ENCODE measurements at regions not wholly inside any gene's neighbourhood (a gene's known extent, or its start where the extent isn't known, plus 50 kb on each side); places are given as distances from the start of the nearest gene placed in this dataset.

- Histone ChIP-seq H3K9me2 (ENCODE audit: insufficient read depth, low read length) (no peaks in the 10 kb centered on the region), H3K27ac (ENCODE audit: low read length) (no peak overlapping the region), H3K4me3 (ENCODE audit: low read length) (no peak overlapping the region), H2AFZ (ENCODE audit: low read depth, low read length) (no peak overlapping the region), H3F3A (ENCODE audit: insufficient read depth, low read length, poor library complexity, severe bottlenecking) (no peaks in the 10 kb centered on the region), H3K9me3 (ENCODE audit: low read length) (no peaks in the 10 kb centered on the region), H3K4me2 (ENCODE audit: low read length) (no peak overlapping the region), H3K79me2 (replicated peaks; ENCODE audit: insufficient read depth, low read length) (no peaks in the 10 kb centered on the region), H4K20me1 (ENCODE audit: insufficient read depth) (no peaks in the 10 kb centered on the region), H3K27me3 (ENCODE audit: insufficient read depth, low read depth, low read length) (no peaks in the 10 kb centered on the region), H3K9ac (ENCODE audit: low read length) (no peak overlapping the region), H3K36me3 (ENCODE audit: insufficient read depth, low read length) (no peaks in the 10 kb centered on the region)
- TF ChIP-seq RAD21 (conservative IDR thresholded peaks at IDR 0.05) (no peak), EZH2 (IDR thresholded peaks at IDR 0.05; ENCODE audit: borderline replicate concordance, insufficient read depth, low read length, poor library complexity, severe bottlenecking) (no peak), EP300 (conservative IDR thresholded peaks at IDR 0.05; ENCODE audit: poor library complexity, severe bottlenecking) (no peak), REST (IDR thresholded peaks at IDR 0.05; ENCODE audit: borderline replicate concordance) (no peak), CTCF (IDR thresholded peaks at IDR 0.05; ENCODE audit: poor library complexity, severe bottlenecking) (no peak), POLR2AphosphoS5 (IDR thresholded peaks at IDR 0.05) (no peak), SMC3 (conservative IDR thresholded peaks at IDR 0.05; ENCODE audit: poor library complexity) (no peak), MXI1 (conservative IDR thresholded peaks at IDR 0.05; ENCODE audit: poor library complexity, severe bottlenecking) (no peak), TAF1 (IDR thresholded peaks at IDR 0.05; ENCODE audit: low read depth) (no peak)
Observed at GRCh38 chr14:28280997-28281598, 485.5 kb upstream of the FOXG1 start.

- TF ChIP-seq MXI1 (conservative IDR thresholded peaks at IDR 0.05; ENCODE audit: poor library complexity, severe bottlenecking) (no peak), EZH2 (IDR thresholded peaks at IDR 0.05; ENCODE audit: borderline replicate concordance, insufficient read depth, low read length, poor library complexity, severe bottlenecking) (no peak), SMC3 (conservative IDR thresholded peaks at IDR 0.05; ENCODE audit: poor library complexity) (no peak), RAD21 (conservative IDR thresholded peaks at IDR 0.05) (no peak), POLR2AphosphoS5 (IDR thresholded peaks at IDR 0.05) (no peak), TAF1 (IDR thresholded peaks at IDR 0.05; ENCODE audit: low read depth) (no peak), EP300 (conservative IDR thresholded peaks at IDR 0.05; ENCODE audit: poor library complexity, severe bottlenecking) (no peak), CTCF (IDR thresholded peaks at IDR 0.05; ENCODE audit: poor library complexity, severe bottlenecking) (no peak), REST (IDR thresholded peaks at IDR 0.05; ENCODE audit: borderline replicate concordance) (no peak)
- no peaks in the 10 kb centered on the region for H3F3A ChIP-seq (ENCODE audit: insufficient read depth, low read length, poor library complexity, severe bottlenecking)
- no peak overlapping the region for H2AFZ ChIP-seq (ENCODE audit: low read depth, low read length)
Observed at GRCh38 chr14:28284546-28285300, 481.9 kb upstream of the FOXG1 start.

More at GRCh38 chr14:28284546-28285300, 481.9 kb upstream of the FOXG1 start:
- no peak overlapping the region for H3K4me2 ChIP-seq (ENCODE audit: low read length)
- H3K27ac ChIP-seq (ENCODE audit: low read length): no peak overlapping the region
- no peaks in the 10 kb centered on the region for H4K20me1 ChIP-seq (ENCODE audit: insufficient read depth)
- H3K4me3 ChIP-seq (ENCODE audit: low read length): no peak overlapping the region
- no peaks in the 10 kb centered on the region for H3K36me3 ChIP-seq (ENCODE audit: insufficient read depth, low read length)
- no peaks in the 10 kb centered on the region for H3K27me3 ChIP-seq (ENCODE audit: insufficient read depth, low read depth, low read length)
- no peaks in the 10 kb centered on the region for H3K9me2 ChIP-seq (ENCODE audit: insufficient read depth, low read length)
- no peaks in the 10 kb centered on the region for H3K9me3 ChIP-seq (ENCODE audit: low read length)
- no peak overlapping the region for H3K9ac ChIP-seq (ENCODE audit: low read length)
- H3K79me2 ChIP-seq (replicated peaks; ENCODE audit: insufficient read depth, low read length): no peaks in the 10 kb centered on the region
